ENCODE measurements at regions not wholly inside any gene's neighbourhood (a gene's known extent, or its start where the extent isn't known, plus 50 kb on each side); places are given as distances from the start of the nearest gene placed in this dataset.

- no peak for ATAC-seq
- Histone ChIP-seq H3K9me3 (no peaks in the 10 kb centered on the region), H3K4me3 (no peak overlapping the region), H3K36me3 (ENCODE audit: low read depth) (no peaks in the 10 kb centered on the region), H3K4me1 (ENCODE audit: low read depth) (no peaks in the 10 kb centered on the region)
- intact Hi-C loops (cut with DNase I, micrococcal nuclease) = no loop called here
- DNase-seq = no peak
- TF ChIP-seq, protein P1, sequence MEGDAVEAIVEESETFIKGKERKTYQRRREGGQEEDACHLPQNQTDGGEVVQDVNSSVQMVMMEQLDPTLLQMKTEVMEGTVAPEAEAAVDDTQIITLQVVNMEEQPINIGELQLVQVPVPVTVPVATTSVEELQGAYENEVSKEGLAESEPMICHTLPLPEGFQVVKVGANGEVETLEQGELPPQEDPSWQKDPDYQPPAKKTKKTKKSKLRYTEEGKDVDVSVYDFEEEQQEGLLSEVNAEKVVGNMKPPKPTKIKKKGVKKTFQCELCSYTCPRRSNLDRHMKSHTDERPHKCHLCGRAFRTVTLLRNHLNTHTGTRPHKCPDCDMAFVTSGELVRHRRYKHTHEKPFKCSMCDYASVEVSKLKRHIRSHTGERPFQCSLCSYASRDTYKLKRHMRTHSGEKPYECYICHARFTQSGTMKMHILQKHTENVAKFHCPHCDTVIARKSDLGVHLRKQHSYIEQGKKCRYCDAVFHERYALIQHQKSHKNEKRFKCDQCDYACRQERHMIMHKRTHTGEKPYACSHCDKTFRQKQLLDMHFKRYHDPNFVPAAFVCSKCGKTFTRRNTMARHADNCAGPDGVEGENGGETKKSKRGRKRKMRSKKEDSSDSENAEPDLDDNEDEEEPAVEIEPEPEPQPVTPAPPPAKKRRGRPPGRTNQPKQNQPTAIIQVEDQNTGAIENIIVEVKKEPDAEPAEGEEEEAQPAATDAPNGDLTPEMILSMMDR (IDR thresholded peaks at IDR 0.05) = no peak
Observed at GRCh38 chr18:22605736-22606135, 188.0 kb upstream of the CTAGE1 start.

DNA sequence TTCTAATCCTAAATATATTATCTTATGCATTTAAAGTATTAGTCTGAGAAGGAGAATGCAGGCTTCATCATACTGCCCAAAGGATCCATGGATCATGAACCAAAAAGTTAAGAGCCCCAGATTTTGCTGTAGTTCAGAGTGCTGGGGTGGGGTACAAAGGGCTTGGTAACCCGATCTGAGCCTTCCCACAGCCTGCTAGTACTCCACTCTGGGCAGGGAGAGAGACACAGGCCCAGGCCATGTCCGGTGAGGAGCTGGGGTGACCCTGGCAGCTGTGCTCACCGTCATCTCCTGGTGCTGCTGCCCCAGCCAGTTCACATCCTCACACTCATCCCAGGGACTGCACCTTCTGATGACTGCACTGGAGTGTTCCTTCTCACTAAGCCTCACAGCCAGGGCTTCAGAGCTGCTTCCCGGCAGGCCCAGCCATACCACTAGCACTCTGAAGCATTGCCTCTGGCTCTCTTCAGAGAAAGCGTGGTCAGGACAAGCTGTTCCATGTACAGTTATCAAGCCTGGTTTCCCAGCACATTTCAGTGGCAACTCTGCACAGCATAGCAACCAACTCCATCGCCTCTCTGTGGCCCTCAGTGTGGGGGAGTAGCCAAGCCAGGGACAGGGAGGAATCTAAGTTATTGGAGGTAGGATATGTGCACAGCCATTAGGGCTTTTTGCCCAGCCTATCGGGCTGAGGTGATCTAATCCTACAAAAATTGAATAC, 189.0 kb upstream of the CTAGE1 start:
- intact Hi-C loops (cut with DNase I, micrococcal nuclease) = no loop called here
- no peak for ATAC-seq

GRCh38 chr18:22607284-22607635, 189.5 kb upstream of the CTAGE1 start:
- ATAC-seq = no peak
- Histone ChIP-seq H3K4me1 (ENCODE audit: low read depth) (no peaks in the 10 kb centered on the region), H3K36me3 (ENCODE audit: low read depth) (no peaks in the 10 kb centered on the region), H3K9me3 (no peaks in the 10 kb centered on the region), H3K4me3 (no peak overlapping the region)
- intact Hi-C loops (cut with DNase I, micrococcal nuclease) = no loop called here
- no peak for DNase-seq
- TF ChIP-seq, protein P1 (IDR thresholded peaks at IDR 0.05) = no peak

More for the DNA sequence above, 189.0 kb upstream of the CTAGE1 start:
- no peak for DNase-seq
- no peaks in the 10 kb centered on the region for H3K9me3 ChIP-seq
- no peak overlapping the region for H3K4me3 ChIP-seq
- no peaks in the 10 kb centered on the region for H3K4me1 ChIP-seq (ENCODE audit: low read depth)
- TF ChIP-seq, protein P1 (IDR thresholded peaks at IDR 0.05) = no peak
- no peaks in the 10 kb centered on the region for H3K36me3 ChIP-seq (ENCODE audit: low read depth)

GRCh38 chr18:22608847-22609246, 191.1 kb upstream of the CTAGE1 start:
- intact Hi-C loops (cut with DNase I, micrococcal nuclease) = no loop called here
- TF ChIP-seq, protein P1 (IDR thresholded peaks at IDR 0.05) = no peak
- H3K36me3 ChIP-seq (ENCODE audit: low read depth) = no peaks in the 10 kb centered on the region
- DNase-seq (no peak), ATAC-seq (no peak)
- H3K4me1 ChIP-seq (ENCODE audit: low read depth) = no peaks in the 10 kb centered on the region
- no peak overlapping the region for H3K4me3 ChIP-seq
- no peaks in the 10 kb centered on the region for H3K9me3 ChIP-seq

GRCh38 chr18:22609642-22610041, 191.9 kb upstream of the CTAGE1 start:
- DNase-seq (peak in 2 of 3 donors; percentile 50 to 61), ATAC-seq (peak; percentile 70)
- Histone ChIP-seq H3K9me3 (no peaks in the 10 kb centered on the region), H3K4me1 (ENCODE audit: low read depth) (no peaks in the 10 kb centered on the region), H3K4me3 (no peak overlapping the region), H3K36me3 (ENCODE audit: low read depth) (no peaks in the 10 kb centered on the region)
- TF ChIP-seq, protein P1 (IDR thresholded peaks at IDR 0.05) = no peak
- intact Hi-C loops (cut with DNase I, micrococcal nuclease) = no loop called here

All from mucosa of descending colon (tissue), 3 donors.